SK-N-MC (cell line): ENCODE measurements at regions not wholly inside any gene's neighbourhood (a gene's known extent, or its start where the extent isn't known, plus 50 kb on each side); places are given as distances from the start of the nearest gene placed in this dataset.

ENCODE experiments used
- EZH2 ChIP-seq: fragments of 200-600 bp; sonication (generic); IDR thresholded peaks from one replicate; pipeline ENCODE4 v1.6.1; 2017; ENCODE audit warnings: antibody characterized with exemption
- FOXP2 ChIP-seq: optimal IDR thresholded peaks from 2 replicates; pipeline ENCODE3; 2011; ENCODE audit warnings: mild to moderate bottlenecking, moderate library complexity; ENCODE audit not compliant: insufficient read depth; ENCODE audit errors: extremely low read length, control extremely low read depth
- POLR2AphosphoS5 ChIP-seq: IDR thresholded peaks from 2 replicates; pipeline ENCODE4 v1.6.1; 2012; ENCODE audit warnings: mild to moderate bottlenecking, low read depth, low read length, borderline replicate concordance

DNA sequence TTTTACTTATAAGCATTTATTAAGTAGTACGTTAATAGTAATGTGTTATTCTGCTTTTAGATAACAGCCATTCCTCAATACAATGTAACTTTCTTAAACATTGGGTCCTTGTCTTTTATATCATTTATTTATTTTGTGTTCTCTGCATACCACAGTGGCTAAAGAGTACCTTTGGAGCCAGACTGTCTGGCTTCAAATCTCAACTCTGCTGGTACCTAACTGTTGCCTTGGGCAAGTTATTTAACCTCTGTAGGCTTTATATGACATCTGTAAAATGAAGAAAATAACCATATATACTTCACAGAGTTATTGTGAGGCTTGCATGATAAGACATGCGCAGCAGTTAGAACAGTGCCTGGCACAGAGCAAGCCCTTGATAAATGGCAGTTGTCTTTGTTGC, 397.6 kb downstream of the MDFIC start:
- no peak for TF ChIP-seq POLR2AphosphoS5
- TF ChIP-seq EZH2: no peak
- no peak for TF ChIP-seq FOXP2
